Astrocyte of the spinal cord (primary cell): ENCODE measurements at regions not wholly inside any gene's neighbourhood (a gene's known extent, or its start where the extent isn't known, plus 50 kb on each side); places are given as distances from the start of the nearest gene placed in this dataset.

Source experiments
- DNase-seq: peaks from one replicate; pipeline ENCODE4 v3.0.0; 2011; ENCODE audit warnings: low read depth, low spot score
- H3K4me3 ChIP-seq: 2 replicates; pipeline ENCODE4 v1.5.1; 2011; ENCODE audit warnings: low read depth, mild to moderate bottlenecking, low read length, moderate library complexity
- in situ Hi-C: cut with HindIII; loops from 2 replicates; pipeline ENCODE4 v1.10.0; 2017; ENCODE audit warnings: low sequenced_read_pairs
- TF ChIP-seq, protein P1 (sequence below): IDR thresholded peaks from 2 replicates; pipeline ENCODE4 v1.5.1; 2012; ENCODE audit warnings: low read depth, mild to moderate bottlenecking, low read length, inconsistent platforms

DNA sequence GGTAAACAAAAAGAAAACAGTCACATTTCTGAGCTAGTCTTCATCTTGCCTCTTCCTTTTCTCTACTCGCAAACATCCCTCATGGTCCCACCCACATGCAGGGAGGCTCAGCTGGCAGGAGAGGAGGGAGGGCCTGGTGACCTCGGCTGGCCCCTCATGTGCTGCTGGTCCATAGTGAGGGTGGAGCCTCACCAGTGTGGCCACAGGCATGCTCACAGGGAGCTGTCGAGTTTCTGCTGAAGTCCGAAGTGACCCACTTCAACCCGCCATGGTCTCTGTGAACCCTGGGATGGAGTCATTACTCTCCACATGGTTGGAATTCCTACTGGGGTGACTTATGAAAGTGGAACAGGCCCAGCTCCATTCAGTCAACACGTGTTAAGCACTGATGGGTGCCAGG is 253.4 kb downstream of the RHOU start:
- no peak for DNase-seq
- TF ChIP-seq, protein P1, sequence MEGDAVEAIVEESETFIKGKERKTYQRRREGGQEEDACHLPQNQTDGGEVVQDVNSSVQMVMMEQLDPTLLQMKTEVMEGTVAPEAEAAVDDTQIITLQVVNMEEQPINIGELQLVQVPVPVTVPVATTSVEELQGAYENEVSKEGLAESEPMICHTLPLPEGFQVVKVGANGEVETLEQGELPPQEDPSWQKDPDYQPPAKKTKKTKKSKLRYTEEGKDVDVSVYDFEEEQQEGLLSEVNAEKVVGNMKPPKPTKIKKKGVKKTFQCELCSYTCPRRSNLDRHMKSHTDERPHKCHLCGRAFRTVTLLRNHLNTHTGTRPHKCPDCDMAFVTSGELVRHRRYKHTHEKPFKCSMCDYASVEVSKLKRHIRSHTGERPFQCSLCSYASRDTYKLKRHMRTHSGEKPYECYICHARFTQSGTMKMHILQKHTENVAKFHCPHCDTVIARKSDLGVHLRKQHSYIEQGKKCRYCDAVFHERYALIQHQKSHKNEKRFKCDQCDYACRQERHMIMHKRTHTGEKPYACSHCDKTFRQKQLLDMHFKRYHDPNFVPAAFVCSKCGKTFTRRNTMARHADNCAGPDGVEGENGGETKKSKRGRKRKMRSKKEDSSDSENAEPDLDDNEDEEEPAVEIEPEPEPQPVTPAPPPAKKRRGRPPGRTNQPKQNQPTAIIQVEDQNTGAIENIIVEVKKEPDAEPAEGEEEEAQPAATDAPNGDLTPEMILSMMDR: no peak
- H3K4me3 ChIP-seq: no peak overlapping the region
- in situ Hi-C loops: no loop called here

- in situ Hi-C loops: no loop called here
- no peak for DNase-seq
- no peak overlapping the region for H3K4me3 ChIP-seq
- TF ChIP-seq, protein P1: no peak
Measured at GRCh38 chr1:228989176-228989575, 253.9 kb downstream of the RHOU start.

- no peak overlapping the region for H3K4me3 ChIP-seq
- no peak for DNase-seq
- in situ Hi-C loops: no loop called here
- TF ChIP-seq, protein P1: no peak
Measured at GRCh38 chr1:228989676-228989991, 254.4 kb downstream of the RHOU start.

DNA sequence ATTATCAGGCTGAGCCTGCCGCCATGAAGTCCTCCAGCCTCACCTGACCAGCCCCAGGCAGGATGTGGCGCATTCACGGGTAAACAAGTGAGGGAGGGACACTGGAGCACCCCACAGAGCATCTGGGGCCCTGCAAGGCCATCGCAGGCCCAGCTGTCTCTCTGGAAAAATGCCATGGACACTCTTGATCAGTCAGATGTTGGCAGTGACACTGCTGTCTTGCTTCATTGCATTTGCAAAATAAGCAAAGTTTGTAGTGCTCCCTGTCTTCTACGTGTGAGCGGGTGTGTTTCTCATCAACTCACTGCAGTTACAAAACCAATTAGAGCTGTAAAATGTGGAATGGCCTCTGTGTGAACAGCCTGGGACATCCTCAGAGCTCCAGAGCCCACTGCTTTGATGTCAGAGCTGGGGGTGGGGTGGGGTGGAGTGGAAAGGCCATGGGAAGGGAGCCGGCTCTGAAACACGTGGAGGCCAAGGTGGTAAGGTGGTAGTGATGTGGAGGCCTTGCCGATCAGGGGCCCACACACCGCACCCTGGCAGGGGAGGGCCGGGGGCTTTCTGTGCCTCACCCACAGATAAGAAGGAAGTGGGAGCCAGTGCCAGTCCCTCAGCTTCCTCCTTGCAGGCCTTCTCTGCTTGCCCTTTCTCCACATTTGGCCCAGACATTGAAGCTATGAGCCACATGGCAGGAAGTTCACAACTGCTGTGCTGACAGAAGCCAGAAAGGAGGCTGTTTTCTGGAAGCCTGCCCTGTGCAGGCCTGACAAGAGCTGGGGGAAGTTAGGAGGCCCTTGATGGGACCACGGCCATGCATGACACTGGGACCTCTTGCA is 254.9 kb downstream of the RHOU start:
- DNase-seq: no peak

DNA sequence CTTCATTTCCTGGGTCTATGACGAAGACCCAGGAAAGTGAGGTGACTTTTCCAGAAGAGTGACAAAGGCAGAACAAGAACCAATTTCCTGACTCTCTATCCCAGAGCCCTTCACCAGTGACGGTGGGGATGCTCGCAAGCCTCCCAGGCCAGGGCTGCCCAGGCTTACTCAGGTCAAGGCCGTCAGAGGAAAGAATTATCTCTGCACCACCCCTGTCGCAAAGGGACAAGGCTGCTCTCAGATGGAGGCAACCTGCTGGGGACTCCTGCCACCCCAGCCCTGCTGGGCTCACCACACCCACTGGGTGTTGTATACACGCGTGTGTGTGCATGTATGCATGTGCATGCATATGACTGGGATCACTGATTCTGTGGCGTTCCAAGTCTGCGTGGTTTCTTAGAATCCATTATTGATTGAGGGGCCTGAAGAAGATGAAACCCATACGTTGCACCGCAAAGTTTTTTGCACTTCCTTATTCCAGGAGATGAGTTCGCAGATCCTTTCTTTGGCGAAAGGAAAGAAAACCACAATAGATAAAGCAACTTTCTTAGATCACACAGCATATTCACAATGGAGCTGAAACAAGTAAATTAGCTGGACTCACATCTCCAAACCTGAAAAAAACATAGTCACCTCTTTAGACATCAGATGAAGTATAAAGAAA is 255.8 kb downstream of the RHOU start:
- no peak for DNase-seq
- TF ChIP-seq, protein P1: no peak
- H3K4me3 ChIP-seq: no peak overlapping the region
- in situ Hi-C loops: no loop called here

More for the DNA sequence above, 254.9 kb downstream of the RHOU start:
- in situ Hi-C loops: no loop called here
- no peak overlapping the region for H3K4me3 ChIP-seq
- TF ChIP-seq, protein P1: no peak

DNA sequence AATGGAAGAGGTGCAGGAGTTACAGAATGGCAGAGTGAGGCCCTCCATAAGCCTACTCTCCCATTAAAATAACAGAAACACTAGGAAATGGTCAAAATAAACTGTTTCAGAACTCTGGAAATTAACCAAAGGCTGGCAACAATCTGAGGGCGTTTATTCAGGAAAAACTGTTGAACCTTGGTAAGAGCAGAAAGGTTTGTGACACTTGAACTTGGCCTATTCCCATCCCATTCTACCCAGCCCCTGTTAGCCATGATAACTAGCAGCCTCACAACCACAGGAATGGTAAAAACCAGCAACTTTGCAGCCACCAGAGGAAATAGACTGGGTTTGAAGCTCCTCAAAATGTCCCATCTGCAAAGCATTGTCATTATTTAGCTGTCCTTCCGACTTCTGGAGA is 256.8 kb downstream of the RHOU start:
- no peak overlapping the region for H3K4me3 ChIP-seq
- DNase-seq: no peak
- in situ Hi-C loops: no loop called here
- TF ChIP-seq, protein P1: no peak
